ENCODE measurements at regions not wholly inside any gene's neighbourhood (a gene's known extent, or its start where the extent isn't known, plus 50 kb on each side); places are given as distances from the start of the nearest gene placed in this dataset.

DNA sequence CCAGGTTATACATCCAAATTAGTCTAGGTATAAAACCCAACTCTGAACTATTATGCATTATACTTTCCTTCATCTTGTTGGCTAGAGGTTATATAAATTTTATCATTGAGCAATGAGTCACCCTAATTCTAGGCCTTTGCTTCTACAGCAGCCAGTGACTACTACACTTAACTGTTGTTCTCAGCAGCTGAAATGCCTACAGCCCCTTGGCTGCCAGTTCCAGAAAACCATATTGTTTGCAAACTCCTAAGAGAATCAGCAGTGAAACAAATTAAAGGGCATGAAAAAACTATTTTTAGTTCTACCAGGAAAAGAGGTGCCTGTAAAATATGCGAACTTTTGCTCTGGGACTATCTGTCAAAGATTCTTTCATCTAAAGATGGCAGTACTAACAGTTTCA lies 292.8 kb downstream of the FRK start:
- TF ChIP-seq, protein P1, sequence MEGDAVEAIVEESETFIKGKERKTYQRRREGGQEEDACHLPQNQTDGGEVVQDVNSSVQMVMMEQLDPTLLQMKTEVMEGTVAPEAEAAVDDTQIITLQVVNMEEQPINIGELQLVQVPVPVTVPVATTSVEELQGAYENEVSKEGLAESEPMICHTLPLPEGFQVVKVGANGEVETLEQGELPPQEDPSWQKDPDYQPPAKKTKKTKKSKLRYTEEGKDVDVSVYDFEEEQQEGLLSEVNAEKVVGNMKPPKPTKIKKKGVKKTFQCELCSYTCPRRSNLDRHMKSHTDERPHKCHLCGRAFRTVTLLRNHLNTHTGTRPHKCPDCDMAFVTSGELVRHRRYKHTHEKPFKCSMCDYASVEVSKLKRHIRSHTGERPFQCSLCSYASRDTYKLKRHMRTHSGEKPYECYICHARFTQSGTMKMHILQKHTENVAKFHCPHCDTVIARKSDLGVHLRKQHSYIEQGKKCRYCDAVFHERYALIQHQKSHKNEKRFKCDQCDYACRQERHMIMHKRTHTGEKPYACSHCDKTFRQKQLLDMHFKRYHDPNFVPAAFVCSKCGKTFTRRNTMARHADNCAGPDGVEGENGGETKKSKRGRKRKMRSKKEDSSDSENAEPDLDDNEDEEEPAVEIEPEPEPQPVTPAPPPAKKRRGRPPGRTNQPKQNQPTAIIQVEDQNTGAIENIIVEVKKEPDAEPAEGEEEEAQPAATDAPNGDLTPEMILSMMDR (IDR thresholded peaks at IDR 0.05; ENCODE audit: low read length): no peak
- no peak for TF ChIP-seq EZH2 (optimal IDR thresholded peaks at IDR 0.05; ENCODE audit: low read depth, low read length)
